ENCODE measurements at regions not wholly inside any gene's neighbourhood (a gene's known extent, or its start where the extent isn't known, plus 50 kb on each side); places are given as distances from the start of the nearest gene placed in this dataset.

GRCh38 chr1:87872692-87873091 lies 544.0 kb downstream of the LMO4 start:
- TF ChIP-seq CTCF (conservative IDR thresholded peaks at IDR 0.05; ENCODE audit: low read depth, low read length) (no peak), EZH2 (IDR thresholded peaks at IDR 0.05; ENCODE audit: low read length, unreplicated experiment) (no peak)

All from PC-3 (cell line).